ENCODE measurements at regions not wholly inside any gene's neighbourhood (a gene's known extent, or its start where the extent isn't known, plus 50 kb on each side); places are given as distances from the start of the nearest gene placed in this dataset.

- TF ChIP-seq, protein P1, sequence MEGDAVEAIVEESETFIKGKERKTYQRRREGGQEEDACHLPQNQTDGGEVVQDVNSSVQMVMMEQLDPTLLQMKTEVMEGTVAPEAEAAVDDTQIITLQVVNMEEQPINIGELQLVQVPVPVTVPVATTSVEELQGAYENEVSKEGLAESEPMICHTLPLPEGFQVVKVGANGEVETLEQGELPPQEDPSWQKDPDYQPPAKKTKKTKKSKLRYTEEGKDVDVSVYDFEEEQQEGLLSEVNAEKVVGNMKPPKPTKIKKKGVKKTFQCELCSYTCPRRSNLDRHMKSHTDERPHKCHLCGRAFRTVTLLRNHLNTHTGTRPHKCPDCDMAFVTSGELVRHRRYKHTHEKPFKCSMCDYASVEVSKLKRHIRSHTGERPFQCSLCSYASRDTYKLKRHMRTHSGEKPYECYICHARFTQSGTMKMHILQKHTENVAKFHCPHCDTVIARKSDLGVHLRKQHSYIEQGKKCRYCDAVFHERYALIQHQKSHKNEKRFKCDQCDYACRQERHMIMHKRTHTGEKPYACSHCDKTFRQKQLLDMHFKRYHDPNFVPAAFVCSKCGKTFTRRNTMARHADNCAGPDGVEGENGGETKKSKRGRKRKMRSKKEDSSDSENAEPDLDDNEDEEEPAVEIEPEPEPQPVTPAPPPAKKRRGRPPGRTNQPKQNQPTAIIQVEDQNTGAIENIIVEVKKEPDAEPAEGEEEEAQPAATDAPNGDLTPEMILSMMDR (conservative IDR thresholded peaks at IDR 0.05; ENCODE audit: low read depth, low read length): no peak
- TF ChIP-seq EZH2 (IDR thresholded peaks at IDR 0.05; ENCODE audit: low read length, unreplicated experiment) (no peak), EZH2phosphoT487 (IDR thresholded peaks at IDR 0.05; ENCODE audit: borderline replicate concordance, low read length) (no peak)
Measured at GRCh38 chr17:51427323-51427811, 167.0 kb downstream of the UTP18 start.
